ENCODE measurements at regions not wholly inside any gene's neighbourhood (a gene's known extent, or its start where the extent isn't known, plus 50 kb on each side); places are given as distances from the start of the nearest gene placed in this dataset.
A peak's percentile ranks its signal among the peaks of the same experiment; 100 is the strongest.
"Not testable (repeated sequence)": the region's sequence is repeated elsewhere in the genome, so short reads cannot be mapped to it uniquely, and the experiment has no call there.

DNA sequence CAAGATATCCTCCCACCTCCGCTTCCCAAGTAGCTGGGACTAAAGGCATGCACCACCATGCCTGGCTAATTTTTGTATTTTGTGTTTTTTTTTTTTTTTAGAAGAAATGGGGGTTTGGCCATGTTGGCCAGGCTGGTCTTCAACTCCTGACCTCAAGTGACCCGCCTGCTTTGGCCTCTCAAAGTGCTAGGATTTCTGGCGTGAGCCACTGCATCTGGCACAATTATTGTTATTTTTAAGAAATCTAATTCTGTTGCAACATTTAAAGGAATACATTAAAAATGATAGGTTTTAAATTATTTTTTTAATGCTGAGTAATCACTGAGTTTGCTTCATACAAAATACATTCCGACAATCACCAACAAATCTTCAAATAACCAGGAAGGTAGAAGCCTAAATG, 178.1 kb upstream of the SEMA3E start:
- no peak for DNase-seq (ENCODE audit: low read depth)

DNA sequence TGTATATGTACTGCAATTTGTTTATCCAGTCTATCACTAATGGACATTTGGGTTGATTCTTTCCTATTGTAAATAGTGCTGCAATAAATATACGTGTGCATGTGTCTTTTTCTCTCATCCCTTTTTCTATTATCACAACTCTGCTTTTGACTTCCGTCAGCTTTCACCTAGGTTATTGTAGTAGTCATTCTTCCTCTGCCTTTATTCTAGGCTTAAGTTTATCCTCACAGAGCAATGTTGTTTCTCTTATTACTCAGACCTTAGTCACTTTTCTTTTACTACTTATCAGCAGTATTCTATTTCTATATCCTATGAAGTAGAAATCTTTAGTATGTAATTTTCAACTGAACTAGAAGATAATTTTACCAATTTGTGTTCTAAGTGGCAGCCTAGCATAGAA, 175.3 kb upstream of the SEMA3E start:
- peak; percentile 2 for DNase-seq (ENCODE audit: low read depth)

DNA sequence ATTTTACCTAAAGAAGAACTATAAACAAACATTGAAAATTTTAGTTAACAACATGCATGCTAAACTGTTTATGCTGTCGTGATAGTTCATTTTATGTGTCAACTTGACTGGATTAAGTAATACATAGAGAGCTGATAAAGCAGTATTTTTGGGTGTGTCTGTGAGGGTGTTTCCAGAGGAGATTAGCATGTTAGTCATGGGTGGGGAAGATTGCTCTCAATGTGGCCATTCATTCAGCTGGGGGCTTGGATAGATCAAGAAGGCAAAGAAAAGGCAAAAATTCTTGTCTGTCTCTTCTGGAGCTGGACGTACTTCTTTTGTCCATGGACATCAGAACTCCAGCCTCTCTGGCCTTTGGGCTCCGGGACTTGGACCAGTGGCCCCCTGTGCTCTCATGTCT, 172.9 kb upstream of the SEMA3E start:
- DNase-seq (ENCODE audit: low read depth): no peak

DNA sequence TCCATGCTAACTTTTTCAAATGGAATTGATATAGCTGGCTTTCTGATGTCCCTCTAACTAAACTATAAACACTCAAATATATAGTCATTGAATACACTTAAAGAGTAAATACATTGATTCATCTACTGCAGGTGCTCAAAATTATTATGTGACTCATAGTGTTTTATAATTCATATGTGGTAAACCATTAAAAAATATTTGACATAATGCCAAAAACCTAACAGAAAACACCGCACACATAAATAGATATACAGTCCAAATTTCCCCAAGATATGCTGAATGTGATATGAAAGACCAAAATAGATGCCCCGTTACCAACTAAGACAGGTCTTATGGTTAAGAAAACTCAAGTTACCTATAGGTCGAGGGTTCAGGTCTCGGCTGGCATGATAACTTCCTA, 171.7 kb upstream of the SEMA3E start:
- DNase-seq (ENCODE audit: low read depth): no peak

DNA sequence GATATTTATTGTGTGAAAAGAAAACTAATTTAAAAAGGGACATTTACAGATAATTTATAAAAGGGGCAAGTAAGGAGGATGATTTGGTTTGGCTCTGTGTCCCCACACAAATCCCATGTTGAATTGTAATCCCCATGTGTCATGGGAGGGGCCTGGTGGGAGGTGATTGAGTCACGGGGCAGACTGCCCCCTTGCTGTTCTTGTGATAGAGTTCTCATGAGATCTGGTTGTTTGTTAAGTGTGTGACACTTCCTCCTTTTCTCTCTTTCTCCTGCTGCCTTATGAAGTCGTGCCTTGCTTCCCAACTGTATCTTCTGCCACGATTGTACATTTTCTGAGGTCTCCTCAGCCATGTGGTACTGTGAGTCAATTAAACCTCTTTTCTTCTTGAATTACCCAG, 171.0 kb upstream of the SEMA3E start:
- DNase-seq (ENCODE audit: low read depth): peak; percentile 3

DNA sequence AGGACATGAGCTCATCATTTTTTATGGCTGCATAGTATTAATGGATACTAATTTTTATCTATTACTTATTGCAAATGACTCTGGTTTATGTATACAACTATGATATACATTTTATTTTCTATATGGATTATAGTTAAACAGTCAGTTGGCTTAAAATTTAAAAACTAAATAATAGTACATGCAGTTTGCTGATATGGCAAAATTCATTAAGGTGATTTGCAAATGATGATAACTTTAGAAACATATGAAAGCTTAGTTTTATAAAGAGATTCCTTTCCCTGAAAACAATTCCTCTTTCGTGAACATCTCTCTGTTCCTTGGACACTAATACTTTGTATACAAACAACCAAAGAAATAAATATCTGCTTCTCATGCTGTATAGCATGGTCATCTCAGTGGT, 165.5 kb upstream of the SEMA3E start:
- DNase-seq (ENCODE audit: low read depth): no peak

DNA sequence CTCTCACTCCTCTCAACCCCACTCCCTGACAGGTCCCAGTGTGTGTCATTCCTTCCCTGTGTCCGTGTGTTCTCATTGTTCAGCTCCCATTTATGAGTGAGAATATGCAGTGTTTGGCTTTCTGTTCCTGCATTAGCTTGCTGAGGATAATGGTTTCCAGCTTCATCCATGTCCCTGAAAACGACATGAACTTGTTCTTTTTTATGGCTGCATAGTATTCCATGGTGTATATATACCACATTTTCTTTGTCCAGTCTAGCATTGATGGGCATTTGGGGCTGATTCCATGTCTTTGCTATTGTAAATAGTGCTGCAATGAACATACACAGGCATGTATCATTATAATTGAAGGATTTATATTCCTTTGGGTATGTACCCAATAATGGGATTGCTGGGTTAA, 163.6 kb upstream of the SEMA3E start:
- not testable (repeated sequence) for DNase-seq (ENCODE audit: low read depth)

DNA sequence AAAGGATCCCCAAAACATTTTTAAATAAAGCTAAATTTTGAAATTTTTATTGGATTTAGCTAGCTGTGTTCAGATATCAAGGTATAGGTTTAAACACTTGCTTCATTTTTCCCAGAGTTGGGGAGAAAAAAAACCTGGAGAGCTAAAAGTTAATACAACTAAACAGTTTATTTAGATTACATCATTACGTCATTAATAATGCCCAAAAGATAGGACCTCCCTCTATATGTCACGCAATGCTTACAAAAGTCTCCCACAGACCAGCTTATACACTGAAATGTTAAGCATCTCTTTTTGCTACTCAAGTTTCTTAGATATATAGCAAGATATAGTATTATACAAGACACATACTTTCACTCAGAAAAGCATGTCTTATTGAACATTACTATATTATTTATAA, 160.0 kb upstream of the SEMA3E start:
- no peak for DNase-seq (ENCODE audit: low read depth)

DNA sequence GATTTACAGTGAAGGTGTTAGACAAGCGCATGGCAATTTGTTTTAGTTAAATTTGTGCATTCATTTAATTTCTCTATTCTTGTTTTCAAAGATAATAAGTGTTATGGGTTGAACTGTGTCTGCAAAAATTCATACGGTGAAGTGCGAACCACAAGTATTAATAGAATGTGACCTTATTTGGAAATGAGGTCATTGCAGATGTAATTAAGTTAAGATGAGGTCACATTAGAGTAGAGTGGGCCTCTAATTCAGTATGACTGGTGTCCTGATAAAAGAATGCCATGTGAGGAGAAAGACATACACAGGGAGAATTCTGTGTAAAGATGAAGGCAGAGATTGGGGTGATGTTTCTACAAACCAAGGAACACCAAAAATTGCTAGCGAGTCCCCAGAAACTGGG, 158.8 kb upstream of the SEMA3E start:
- no peak for DNase-seq (ENCODE audit: low read depth)

DNA sequence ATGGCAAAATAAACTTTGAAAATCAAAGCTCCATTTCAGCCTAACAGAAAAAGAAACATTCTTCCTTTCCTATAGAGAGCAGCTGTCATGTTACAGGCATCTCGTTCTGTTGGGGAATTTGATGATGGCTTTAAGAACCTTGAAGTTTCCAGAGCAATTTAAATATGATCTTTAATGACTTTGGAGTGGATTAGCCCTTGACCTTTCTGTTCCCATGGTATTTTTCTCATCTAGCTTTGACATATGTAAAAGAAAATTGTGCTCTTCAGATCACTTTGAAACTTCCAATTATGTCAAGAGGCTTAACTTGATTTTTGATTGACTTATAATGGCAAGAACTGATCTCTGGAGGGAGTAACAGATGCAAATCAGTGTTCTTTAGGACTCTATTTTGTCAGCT, 157.6 kb upstream of the SEMA3E start:
- no peak for DNase-seq (ENCODE audit: low read depth)

DNA sequence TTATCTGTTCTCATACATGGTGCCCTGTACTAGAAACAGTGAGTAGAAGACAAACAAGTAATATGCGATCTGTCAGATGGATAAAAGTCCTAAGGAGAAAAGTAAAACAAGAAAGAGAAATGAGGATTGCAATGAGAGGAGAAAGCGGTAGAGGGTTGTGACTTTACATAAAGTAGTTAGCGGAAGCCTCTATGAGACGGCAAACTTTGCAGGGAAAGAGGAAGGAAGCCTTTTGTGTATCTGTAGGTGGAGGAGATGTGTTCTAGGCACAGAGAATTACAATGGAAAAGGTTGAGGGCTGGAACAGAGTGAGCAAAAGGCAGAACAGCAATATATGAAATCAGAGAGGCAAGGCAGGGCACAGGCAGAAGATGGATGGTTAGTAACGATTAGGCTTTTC, 150.4 kb upstream of the SEMA3E start:
- DNase-seq (ENCODE audit: low read depth): no peak

DNA sequence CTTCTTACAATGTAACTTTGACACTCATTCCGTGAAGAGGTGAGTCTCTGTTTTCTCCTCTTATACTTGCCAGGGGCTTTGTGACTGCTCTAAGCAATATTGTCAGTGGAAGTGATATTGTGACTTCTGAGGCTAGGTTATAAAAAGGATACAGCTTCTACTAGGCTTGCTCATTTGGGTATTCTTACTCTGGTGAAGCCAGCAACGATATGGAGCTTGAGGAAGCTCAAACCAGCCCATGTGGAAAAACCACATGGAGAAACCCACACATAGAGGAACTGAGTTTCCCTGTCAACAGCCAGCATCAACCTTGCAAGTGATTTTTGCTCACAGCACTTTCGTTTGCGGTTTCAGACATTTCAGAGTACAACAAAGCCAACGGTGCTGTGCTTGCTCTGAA, 149.6 kb upstream of the SEMA3E start:
- DNase-seq (ENCODE audit: low read depth): no peak

DNA sequence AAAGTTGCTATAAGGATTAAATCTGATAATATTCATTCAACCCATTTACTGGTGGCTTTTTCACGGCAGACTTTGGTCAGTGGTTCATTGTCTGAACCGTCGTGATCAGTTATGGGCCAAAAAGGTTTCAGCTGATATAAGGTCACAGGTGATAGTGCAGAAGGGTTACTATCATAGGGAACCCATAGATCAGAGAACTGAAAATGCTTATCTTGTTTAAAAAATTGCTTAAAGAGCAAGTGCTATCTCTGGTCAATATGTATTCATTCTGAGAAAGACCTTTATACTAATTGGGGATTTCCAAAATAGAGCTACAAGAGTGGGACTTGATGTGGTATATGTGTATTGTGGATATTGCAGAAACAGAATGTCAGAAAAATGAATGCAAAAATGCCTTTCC, 147.8 kb upstream of the SEMA3E start:
- no peak for DNase-seq (ENCODE audit: low read depth)

DNA sequence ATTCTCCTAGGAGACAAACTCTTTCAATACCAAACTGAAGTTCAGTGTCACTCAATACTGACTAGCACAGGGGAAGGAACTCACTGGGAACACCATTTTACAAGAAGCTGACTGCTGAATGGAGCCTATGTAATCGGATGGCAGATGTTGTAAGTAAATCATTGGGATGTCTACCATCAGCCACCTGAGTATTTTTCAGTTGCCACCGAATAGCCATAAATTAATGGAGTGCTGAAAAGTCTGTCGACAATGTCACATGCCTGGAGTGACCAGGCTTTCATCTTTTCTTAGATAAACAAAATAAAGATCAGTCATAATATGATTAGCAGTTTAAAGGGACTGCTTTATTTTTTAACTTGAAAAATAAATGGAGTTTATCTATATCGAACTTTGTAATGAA, 145.9 kb upstream of the SEMA3E start:
- no peak for DNase-seq (ENCODE audit: low read depth)

DNA sequence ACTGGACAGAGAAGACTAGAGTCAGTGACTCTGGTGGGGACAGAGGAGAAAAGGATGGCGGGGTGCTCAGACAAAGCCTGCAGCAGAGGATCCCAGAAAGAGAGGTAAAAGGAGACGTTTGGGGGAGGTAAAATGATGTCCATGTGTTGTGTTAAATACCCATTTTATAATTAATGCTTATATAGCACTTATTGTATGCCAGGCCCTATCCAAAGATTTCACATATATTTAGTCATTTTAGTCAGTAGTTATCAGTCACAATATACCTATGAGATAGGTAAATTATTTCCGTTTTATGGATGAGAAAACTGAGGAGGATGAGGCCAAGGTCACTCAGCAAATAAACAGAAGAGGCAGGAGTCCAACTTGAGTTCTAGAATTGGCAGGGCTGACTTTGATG, 144.6 kb upstream of the SEMA3E start:
- no peak for DNase-seq (ENCODE audit: low read depth)

DNA sequence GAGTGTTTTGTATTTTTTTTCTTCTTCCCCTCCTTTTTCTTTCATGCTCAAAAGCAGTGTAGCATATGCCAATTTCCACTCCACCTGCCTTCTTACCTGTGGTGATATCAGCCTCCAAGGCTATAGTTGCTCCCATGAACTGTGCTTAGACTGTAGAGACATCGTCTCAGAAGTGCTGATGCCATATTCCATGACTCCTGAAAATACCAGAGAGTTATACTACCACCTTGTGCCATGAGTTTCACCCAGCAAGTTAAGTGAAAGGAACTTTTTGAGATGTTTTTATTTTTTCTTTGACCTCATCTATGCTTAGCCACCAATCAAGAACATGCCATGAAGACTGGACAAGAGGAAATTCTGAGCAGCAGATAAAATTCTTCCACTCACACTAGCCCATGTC, 142.8 kb upstream of the SEMA3E start:
- no peak for DNase-seq (ENCODE audit: low read depth)

DNA sequence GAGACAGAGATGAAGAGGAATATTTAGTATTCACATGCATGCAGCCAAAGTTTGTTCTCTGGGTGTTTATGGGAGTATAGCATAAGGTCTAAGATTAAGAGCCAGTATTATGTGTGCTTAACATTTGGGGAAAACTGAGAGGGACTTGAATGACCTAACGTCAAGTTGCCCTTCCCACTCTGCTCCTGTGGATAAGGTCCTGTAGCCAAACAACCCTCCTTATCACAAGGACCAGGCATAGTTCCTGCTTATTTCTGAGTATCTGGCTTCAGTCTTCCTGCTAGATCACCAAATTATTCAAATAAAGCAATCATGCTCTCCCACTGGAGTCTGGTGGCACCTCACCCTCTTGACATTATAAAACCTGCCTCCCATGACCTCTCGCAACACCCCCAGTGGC, 137.9 kb upstream of the SEMA3E start:
- DNase-seq (ENCODE audit: low read depth): no peak

DNA sequence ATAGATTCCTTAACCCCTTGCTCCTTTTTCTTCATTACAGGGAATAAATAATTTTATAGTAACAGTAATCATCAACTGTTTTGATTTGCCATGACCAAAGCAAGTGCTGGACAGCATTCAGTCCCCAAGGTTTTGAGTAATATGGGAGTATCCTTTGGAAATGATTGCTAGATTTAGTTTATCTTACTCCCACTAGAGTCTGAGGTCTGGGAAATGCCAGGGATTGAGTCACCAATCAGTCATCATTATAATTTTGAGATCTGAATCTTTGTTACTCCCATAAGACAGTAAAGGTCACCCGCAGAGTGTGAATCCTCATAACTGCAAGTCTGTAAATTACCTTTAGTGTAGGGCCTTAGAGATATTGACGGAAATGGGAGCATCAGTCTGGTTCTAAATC, 133.7 kb upstream of the SEMA3E start:
- peak; percentile 50 for DNase-seq (ENCODE audit: low read depth)

DNA sequence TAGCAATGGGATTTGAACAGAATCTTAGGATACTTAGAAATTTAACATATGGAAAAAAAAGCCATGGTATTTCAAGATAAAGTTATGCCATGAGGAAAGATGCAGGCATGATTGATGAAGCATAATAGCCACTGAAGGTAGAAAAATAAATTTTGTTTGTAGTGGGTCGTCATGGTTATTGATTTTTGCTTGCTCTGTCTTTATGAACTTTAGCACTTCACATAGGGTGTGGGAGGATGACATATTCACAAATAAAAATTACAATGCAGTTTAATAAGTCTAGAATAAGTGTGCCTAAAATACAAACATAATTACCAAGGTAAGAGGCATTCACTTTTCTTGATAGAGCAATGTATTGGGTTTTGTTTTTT, 129.1 kb upstream of the SEMA3E start:
- no peak for DNase-seq (ENCODE audit: low read depth)

DNA sequence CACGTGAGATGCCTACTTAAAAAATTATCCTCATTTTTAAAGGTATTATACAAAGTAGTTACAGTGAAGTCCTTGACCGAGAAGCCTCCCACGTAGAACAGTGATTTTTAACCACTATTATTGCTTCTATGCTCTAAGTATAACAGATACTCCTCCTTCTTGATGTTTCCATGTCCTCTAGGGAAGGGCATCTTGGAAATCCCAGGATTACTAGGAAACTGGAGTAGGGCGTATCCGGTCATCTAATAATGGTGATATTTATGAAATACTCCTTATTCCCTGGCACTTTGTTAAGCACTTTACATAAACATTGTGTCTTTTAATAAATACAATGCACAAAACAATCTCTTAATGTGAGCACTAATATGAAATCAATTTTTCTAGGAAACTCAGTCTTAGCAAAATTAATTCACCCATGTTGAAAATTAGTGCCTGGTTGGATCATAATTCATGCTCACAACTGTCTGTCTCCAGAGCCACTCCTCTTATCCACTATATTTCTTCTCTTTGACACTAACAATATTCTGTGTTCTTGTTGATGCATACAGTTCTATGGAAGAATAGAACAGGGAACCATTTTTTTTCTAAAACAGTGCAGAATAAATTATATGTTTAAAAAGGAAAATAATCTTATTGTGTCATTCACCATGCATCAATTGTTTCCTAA, 128.6 kb upstream of the SEMA3E start:
- DNase-seq (ENCODE audit: low read depth): no peak

DNA sequence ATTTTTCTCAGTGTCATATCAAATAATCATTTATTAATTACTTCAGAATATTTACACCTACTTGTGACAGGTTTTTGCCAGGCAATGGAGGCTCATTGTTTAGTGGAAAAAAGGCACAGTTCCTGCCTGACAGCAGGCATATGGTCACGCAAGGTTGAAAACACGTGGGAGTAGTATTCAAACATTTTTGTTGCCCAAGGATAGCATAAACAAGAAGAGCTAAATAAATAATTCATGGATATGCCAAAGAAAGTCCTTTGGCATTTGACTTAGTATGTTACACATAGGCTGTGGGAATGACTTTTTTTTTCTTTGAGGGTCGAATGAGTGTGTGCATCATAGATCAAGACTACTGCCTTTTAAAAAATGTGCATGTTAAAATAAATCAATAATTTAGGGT, 120.5 kb upstream of the SEMA3E start:
- DNase-seq (ENCODE audit: low read depth): no peak

DNA sequence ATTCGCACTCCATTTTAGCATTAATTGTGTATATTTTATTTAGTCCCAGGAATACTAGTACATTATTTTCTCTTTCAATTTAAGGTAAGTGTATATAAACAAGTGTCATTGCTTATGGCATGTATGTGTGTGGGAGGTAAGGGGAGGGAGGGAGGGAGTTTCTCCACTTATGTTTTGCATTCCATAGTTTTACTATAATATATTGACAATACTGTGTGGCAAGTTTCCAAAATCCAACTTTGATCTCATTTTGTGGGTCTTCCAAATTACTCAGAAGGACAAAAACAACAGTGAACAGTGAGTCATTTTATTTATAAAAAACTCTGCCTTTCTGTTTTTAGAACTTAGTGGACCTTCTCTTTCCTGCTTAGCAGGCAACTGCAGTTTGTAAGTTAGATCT, 102.3 kb upstream of the SEMA3E start:
- peak; percentile 27 for DNase-seq (ENCODE audit: low read depth)

DNA sequence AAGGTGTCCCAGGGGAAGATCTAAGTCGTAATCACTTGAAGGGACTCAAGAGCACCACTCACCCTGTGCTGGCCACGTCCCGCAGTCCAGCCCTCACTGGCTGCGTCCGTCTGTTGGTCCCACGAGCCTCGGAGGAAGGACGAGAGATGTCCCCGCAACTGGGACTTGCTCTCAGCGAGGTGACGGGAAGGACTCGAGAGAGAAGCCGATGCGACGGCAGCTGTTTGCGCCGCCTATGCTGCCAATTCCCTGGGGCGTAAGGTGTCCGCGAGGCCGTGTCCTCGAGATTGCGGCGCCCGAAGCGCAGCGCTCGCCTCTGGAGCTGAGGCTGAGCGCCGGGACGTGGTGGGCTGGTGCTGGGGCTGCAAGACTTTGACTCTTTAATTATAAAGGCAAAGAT, 100.6 kb upstream of the SEMA3E start:
- DNase-seq (ENCODE audit: low read depth): no peak

DNA sequence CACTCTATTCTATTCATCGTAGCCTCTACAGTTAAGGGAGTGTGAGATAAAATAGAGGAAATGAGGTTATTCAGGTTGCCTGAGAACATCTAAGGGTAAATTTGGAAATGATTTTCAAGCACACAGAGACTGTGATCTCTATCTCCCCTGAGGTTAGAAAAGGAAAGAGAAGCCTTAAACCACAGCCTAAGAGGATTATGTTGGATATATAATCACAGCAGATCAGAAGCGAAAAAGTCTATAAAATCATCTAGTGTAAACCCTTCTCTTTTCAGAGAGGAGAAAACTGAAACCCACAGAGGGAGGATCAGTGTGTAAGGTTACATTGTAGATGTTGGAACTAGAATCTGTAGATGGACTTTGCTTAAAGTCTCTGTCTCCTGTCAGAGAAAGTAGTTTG, 90.6 kb upstream of the SEMA3E start:
- no peak for DNase-seq (ENCODE audit: low read depth)

All from Daoy (cell line).